Epithelial cell of prostate (primary cell): ENCODE measurements at regions not wholly inside any gene's neighbourhood (a gene's known extent, or its start where the extent isn't known, plus 50 kb on each side); places are given as distances from the start of the nearest gene placed in this dataset.
"Not testable (repeated sequence)": the region's sequence is repeated elsewhere in the genome, so short reads cannot be mapped to it uniquely, and the experiment has no call there.

Source experiments
- DNase-seq: peaks from one replicate; pipeline ENCODE4 v3.0.0-alpha.2; 2011; ENCODE audit warnings: low read depth, low spot score
- H3K27ac ChIP-seq: fragments of 450-650 bp; 2 replicates; pipeline ENCODE4 v1.5.1; 2017; ENCODE audit warnings: mild to moderate bottlenecking

DNA sequence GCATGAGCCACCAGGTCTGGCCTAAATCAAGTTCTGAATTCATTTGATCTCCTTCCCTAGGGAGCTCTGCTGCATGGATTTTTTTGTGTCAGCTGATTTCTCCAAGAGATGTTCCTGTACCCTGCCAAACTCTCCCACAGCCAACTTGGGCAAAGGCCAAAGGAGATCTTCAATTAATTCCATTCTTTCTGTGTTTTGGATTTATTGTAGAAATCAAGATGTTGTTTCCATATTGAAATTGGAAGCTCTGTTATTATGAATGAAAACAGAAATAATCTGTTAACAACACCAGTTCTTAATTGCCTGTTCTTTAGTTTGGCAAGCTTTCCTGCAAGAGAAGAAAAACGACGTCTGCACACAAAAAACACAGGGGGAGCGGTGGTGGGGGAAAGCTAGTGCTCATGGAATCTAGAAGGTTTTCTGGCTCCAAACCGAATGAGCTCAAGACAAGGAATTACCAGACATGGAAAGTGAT, 86.5 kb upstream of the ABCC4 start:
- no peak overlapping the region for H3K27ac ChIP-seq
- no peak for DNase-seq

DNA sequence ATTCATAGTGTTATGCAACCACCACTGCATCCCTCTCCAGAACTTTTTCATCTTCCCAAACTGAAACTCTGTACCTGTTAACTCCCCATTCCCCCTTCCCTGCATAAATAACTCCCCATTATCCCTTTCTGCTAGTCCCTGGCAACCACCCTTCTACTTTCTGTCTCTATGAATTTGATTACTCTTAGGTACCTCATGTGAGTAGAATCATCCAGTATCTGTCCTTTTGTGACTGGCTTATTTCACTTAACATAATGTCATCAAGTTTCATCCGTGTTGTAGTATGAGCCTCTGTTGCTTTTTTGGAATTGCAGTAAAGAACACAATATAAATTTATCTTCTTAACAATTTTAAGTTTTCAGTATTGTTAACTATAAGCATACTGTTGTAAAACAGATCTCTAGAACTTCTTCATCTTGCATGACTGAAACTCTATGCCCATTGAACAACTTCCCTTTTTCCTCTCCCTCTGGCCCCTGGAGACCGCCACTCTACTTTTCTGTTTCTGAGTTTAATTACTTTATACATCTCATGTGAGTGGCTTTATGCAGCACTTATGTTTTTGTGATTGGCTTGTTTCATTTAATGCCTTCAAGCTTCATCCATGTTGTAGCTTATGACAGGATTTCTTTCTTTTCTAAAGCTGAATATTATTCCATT, 87.3 kb upstream of the ABCC4 start:
- no peak overlapping the region for H3K27ac ChIP-seq

DNA sequence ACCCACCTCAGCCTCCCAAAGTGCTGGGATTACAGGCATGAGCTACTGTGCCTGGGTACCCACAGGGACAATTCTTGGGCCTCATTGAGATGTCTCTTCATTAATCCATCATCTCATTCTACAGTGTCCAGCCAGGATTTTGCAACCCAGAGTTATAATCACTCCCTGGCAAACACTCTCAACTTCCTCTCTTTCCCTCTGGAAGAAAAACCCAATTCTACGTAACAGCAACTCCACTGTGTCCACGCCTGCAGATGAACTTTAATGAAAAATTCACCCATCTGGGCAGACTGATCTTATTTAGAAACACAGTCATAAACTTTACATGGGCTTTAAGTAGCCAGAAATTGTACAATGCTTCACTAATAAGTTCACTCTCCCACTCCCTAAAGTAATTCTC, 90.1 kb upstream of the ABCC4 start:
- no peak overlapping the region for H3K27ac ChIP-seq
- no peak for DNase-seq

More for the DNA sequence above, 87.3 kb upstream of the ABCC4 start:
- no peak for DNase-seq

DNA sequence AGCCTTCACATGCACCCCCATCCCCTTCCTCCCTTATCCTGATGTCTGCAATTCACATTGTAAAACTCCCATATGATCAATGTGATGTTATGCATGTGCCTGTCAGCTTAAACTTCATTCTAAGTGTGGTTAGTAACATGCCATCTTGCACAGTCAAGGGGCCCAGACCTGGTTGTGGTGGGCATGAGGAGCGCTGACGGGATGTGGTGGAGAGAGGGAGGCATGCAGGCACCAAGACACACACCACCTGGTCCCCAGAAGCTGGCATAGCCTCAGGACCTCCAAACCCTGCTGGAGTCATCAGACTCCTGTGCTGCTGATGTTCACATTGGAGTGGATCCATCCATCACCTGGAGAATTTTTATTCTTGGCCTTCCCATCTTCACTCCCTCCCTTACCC, 90.5 kb upstream of the ABCC4 start:
- no peak for DNase-seq
- no peak overlapping the region for H3K27ac ChIP-seq

DNA sequence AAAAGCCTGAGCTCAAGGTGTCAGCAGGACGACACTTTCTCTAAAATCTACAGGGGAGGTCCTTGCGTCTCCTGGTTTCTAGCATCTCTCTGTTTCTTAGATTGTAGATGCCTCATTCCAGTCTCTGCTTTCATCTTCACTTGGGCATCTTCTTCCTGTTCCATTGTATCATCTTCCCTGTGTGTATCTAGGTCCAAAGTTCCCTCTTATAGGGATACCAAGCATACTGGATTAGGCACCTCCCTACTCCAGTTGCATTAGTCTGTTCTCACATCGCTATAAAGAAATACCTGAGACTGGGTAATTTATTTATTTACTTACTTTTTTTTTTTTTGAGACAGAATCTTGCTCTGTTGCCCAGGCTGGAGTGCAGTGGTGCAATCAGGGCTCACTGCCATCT, 91.3 kb upstream of the ABCC4 start:
- DNase-seq = no peak
- no peak overlapping the region for H3K27ac ChIP-seq

GRCh38 chr13:95403349-95404140, 102.3 kb upstream of the ABCC4 start:
- no peak for DNase-seq
- H3K27ac ChIP-seq = no peak overlapping the region

DNA sequence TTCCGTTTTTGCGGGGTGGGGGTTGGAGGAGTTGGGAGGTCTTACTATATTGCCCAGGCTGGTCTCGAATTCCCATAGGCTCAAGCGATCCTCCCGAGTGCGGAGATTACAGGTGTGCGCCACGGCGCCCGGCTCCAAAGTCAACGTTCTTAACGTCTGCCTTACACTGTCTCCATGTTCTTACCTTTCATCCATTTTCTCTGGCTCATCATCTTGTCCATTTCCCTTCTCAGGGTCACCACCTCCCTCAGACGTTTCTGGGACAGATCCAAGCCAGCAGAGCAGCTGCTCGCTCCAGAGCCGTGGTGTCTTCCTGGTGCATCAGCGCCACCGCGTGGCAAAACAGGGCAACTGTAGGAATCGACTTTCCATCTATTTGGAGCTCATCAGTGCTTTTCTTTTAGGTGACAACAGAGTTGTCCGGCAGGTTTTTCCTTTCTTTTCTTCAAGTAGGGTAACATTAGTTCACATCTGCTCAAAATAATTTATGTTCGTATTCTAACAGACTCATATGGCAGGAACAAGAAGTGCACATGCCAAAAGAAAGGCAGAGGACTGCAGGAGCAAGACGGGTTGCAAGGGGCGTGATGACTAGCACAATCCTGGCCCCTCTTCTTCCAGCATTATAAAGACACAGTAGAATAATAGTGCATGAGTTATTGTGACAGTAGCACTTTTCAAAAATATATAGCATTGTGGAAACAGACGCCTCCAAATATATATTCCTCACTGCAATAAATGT, 103.1 kb upstream of the ABCC4 start:
- DNase-seq = no peak
- no peak overlapping the region for H3K27ac ChIP-seq

- no peak overlapping the region for H3K27ac ChIP-seq
- DNase-seq = no peak
Measured at GRCh38 chr13:95406176-95406575, 104.9 kb upstream of the ABCC4 start.

DNA sequence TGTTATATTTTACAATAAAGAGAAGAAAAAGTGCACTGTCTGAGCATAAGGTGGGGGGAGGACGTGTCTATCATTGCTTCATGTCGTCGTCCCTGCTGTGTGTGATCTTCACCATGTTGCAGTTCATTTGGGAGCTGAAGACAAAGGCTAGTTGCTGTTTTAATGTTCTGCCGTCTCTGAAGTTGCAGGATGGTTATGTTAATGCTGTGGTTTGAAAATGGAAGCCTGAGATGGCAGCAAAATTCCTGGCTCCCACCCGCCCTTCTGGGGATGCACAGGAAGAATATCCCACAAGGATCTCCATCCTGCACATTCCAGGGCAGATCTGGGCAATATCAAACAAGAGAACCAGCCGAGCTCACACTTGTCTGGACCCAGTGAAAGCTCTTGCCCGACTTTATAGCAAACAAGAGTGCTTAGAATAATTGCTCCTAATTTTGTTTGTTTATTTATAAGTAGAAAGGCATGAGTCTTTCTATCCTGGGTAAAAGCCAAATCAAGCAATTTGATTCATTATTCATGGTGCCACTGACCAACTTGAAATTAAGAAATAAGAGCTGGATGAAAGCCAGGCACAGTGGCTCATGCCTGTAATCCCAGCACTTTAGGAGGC, 110.3 kb upstream of the ABCC4 start:
- no peak overlapping the region for H3K27ac ChIP-seq
- peak; percentile 22 for DNase-seq

DNA sequence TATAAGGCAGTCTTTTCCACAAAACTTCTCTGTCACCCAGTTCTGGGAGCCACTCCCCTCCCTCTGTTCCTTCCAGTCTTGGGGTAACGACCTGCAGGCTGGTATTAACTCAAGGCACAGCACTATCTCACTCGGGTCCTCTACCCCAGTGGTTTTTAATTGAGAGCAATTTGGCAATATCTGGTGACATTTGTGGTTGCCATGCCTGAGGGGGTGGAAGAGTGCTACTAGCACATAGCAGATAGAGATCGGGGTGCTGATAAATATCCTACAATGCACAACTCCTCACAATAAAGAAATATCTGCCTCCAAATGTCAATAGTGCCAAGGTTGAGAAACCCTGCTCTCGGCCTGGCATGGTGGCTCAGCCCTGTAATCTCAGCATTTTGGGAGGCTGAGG, 117.7 kb upstream of the ABCC4 start:
- no peak for DNase-seq
- no peak overlapping the region for H3K27ac ChIP-seq

DNA sequence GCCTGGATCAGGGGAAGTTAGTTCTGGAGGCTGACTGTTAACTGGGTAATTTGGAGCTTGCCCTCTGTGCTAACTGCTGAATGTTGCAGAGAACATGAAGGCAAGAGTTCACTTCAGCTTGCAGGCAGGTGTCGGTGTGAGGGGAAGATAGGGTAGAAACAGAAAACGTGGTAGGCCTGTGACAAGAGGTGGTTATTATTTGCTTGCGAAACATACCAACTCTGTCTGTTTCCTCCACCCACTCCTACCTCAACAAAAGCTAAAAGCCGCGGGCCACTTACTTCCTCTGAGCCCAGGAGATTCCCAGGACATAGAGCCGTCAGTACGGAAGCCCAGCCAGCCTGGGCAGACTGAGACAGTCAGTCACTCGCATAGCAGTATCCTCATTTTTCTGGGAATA, 119.2 kb upstream of the ABCC4 start:
- DNase-seq = no peak

GRCh38 chr13:95426631-95427030, 125.4 kb upstream of the ABCC4 start:
- DNase-seq = no peak
- no peak overlapping the region for H3K27ac ChIP-seq

More for the DNA sequence above, 119.2 kb upstream of the ABCC4 start:
- no peak overlapping the region for H3K27ac ChIP-seq

DNA sequence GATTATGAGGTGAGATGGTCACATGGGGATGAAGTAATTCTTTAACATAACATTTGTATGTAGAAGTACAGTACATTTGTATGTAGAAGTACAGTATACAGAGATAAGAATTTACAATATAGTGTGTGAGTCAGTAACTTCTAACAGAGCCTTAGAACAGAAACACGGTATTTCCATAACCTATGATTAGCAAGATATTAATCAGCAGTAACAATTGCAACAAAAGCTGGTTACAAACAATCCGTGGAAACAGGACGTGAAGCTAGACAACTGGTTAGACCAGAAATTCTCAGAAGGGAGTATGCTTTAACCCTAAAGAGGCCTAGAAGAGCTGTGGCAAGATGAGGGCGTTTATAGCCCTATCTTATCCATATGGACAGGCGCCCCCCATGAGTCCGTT, 122.0 kb upstream of the CLDN10 start:
- peak; percentile 33 for DNase-seq
- H3K27ac ChIP-seq = not testable (repeated sequence)

DNA sequence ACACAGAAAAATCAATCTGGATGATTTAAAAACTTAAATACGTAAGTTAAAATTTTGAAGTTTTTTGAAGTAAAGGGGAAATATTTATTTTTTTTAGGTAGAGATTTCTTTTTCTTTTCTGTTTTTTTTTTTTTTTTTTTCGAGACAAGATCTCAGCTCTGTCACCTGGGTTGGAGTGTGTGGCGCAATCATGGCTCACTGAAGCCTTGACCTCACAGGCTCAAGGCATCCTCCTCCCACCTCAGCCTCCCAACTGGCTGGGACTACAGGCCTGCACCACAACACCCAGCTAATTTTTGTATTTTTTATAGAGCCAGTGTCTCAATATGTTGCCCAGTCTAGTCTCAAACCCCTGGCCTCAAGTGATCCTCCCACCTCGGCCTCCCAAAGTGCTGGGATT, 120.4 kb upstream of the CLDN10 start:
- no peak for DNase-seq
- H3K27ac ChIP-seq = no peak overlapping the region

- no peak for DNase-seq
- H3K27ac ChIP-seq = no peak overlapping the region
Measured at GRCh38 chr13:95433537-95433936, 119.0 kb upstream of the CLDN10 start.

- no peak for DNase-seq
- no peak overlapping the region for H3K27ac ChIP-seq
Measured at GRCh38 chr13:95434111-95434510, 118.4 kb upstream of the CLDN10 start.

DNA sequence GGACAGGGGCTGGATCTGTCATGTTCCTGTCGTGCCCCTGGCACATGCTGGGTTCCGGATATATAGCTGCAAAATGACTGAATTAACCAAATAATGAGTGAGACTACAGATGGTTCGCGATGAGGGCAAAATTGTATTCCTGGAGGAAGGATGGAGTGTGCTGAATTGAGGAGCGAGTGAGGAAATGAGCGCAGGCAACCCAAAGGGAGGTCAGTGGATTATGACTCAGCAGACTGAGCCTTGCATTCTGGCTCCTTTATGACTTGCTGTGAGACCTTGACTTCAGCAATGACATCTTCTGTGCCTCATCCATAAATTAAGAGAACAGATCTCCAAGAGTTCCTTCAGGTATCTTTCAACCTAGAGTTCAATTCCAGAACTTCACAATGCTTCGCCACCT, 115.0 kb upstream of the CLDN10 start:
- no peak for DNase-seq
- no peak overlapping the region for H3K27ac ChIP-seq

- DNase-seq = no peak
Measured at GRCh38 chr13:95438297-95438696, 114.2 kb upstream of the CLDN10 start.

DNA sequence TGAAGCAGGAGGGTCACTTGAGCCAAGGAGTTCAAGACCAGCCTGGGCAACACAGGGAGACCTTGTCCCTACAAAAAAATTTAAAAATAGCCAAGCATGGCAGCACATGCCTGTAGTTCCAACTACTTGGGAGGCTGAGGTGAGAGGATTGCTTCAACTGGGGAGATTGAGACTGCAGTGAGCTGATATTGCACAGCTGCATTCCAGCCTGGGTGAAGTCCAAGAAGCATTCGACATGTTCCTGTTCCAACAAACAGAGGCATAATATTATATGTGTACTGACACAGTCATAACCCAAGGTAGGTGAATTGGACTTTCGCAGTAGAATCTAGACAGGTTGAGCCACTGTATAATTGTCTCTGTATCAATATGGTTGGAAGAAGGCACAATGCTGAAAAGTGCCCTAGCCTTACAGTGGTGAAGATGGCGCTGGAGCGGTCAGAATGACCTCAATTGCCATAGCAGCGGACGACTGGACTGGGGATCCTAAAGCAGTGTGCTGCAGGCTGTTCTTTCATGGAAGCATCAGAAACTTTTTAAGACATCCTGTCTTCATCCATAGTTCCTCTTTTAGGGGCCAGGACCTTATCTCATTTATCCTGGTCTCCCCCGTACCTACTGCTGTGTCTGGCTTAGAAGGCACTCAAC, 112.0 kb upstream of the CLDN10 start:
- H3K27ac ChIP-seq = no peak overlapping the region
- no peak for DNase-seq

More at GRCh38 chr13:95438297-95438696, 114.2 kb upstream of the CLDN10 start:
- no peak overlapping the region for H3K27ac ChIP-seq

- no peak for DNase-seq
- no peak overlapping the region for H3K27ac ChIP-seq
Measured at GRCh38 chr13:95441326-95441725, 111.2 kb upstream of the CLDN10 start.
